GM12875 (cell line): ENCODE measurements at regions not wholly inside any gene's neighbourhood (a gene's known extent, or its start where the extent isn't known, plus 50 kb on each side); places are given as distances from the start of the nearest gene placed in this dataset.

Experiments
- H3K4me3 ChIP-seq: one replicate; pipeline ENCODE4 v1.5.1; 2011; ENCODE audit warnings: low read depth, low read length, control low read depth
- CTCF ChIP-seq: IDR thresholded peaks from 2 replicates; pipeline ENCODE4 v1.5.1; 2011; ENCODE audit warnings: low read depth, mild to moderate bottlenecking, control low read depth, inconsistent platforms, low read length, moderate library complexity, borderline replicate concordance; ENCODE audit not compliant: insufficient read depth

- no peak overlapping the region for H3K4me3 ChIP-seq
- TF ChIP-seq CTCF: no peak
Measured at GRCh38 chr12:107144441-107144840, 51.1 kb upstream of the CRY1 start.

- H3K4me3 ChIP-seq: no peak overlapping the region
- no peak for TF ChIP-seq CTCF
Measured at GRCh38 chr12:107144990-107145389, 51.6 kb upstream of the CRY1 start.

- H3K4me3 ChIP-seq: no peak overlapping the region
- no peak for TF ChIP-seq CTCF
Measured at GRCh38 chr12:107145397-107145796, 52.0 kb upstream of the CRY1 start.

- TF ChIP-seq CTCF: no peak
- no peak overlapping the region for H3K4me3 ChIP-seq
Measured at GRCh38 chr12:107148107-107148506, 54.8 kb upstream of the CRY1 start.

GRCh38 chr12:107152315-107152714 is 59.0 kb upstream of the CRY1 start:
- H3K4me3 ChIP-seq: no peak overlapping the region
- no peak for TF ChIP-seq CTCF

DNA sequence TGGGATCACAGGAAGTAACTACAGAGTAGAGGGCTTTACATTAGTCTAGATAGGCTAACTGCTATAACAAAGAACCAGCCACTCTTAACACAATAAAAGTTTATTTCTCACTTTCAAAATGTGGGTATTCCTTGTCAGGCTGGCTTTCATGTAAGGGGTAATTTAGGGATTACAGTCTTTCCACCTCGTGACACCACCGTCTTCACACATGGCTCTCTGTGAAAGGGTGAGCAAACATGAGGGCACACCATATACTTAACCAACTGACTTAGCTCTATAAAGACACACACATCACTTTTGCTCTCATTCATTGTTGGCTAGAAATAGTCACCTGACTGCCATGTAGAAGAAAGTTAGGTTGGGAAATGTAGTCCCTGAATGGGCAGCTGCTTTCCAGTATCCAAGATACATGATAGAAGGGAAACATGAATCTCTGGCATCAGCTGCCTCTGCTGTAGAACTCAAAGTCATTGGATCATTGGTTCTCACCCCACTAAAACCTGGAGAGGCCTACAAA is 66.1 kb upstream of the CRY1 start:
- no peak for TF ChIP-seq CTCF
- no peak overlapping the region for H3K4me3 ChIP-seq

DNA sequence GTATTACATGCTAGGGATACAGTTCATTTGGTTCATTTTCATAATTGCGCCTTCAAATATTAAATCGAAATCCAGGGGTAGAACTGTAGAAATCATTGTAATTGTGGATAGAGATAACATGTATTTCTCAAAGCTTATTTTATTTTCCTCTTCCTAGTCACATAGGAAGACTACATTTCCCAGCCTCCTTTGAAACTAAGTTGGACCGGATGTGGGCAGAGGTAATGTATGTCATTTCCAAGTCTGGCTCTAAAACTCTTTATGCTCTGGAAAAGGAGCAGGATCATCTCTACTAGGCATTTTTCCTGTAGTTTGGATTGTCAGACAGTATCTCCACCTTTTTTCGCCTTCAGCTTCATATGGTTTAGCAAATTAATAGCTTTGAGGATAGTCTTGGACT is 70.1 kb upstream of the CRY1 start:
- no peak for TF ChIP-seq CTCF
- H3K4me3 ChIP-seq: no peak overlapping the region
